Upper lobe of left lung (tissue), 6 donors: ENCODE measurements at regions not wholly inside any gene's neighbourhood (a gene's known extent, or its start where the extent isn't known, plus 50 kb on each side); places are given as distances from the start of the nearest gene placed in this dataset.

Source experiments
- ATAC-seq, 2 donors: fragments of 200-7000 bp; cut with Tn5 transposase; one replicate each; pipeline ENCODE4 v1.9.1; 2022; ENCODE audit warnings: mild to moderate bottlenecking in 2 of 2, moderate library complexity in 2 of 2; ENCODE audit not compliant: low FRiP score in 2 of 2
- DNase-seq, 2 donors: peaks; one replicate each; pipeline ENCODE4 v3.0.0-alpha.2; 2019 to 2020
- H3K27ac ChIP-seq, 4 donors: fragments of 200-600 bp; sonication (generic); one replicate each; pipeline ENCODE4 v1.5.1; 2016 to 2019
- H3K27me3 ChIP-seq, 4 donors: fragments of 200-600 bp; sonication (generic); one replicate each; pipeline ENCODE4 v1.5.1; 2017 to 2019
- H3K36me3 ChIP-seq, 4 donors: fragments of 200-600 bp; sonication (generic); one replicate each; pipeline ENCODE4 v1.5.1; 2016 to 2019
- H3K4me1 ChIP-seq, 4 donors: fragments of 200-600 bp; sonication (generic); one replicate each; pipeline ENCODE4 v1.5.1; 2018 to 2019
- H3K4me3 ChIP-seq, 4 donors: fragments of 200-600 bp; sonication (generic); one replicate each; pipeline ENCODE4 v1.5.1; 2017 to 2019; ENCODE audit warnings: mild to moderate bottlenecking in 2 of 4, moderate library complexity in 1 of 4
- H3K9me3 ChIP-seq, 4 donors: fragments of 200-600 bp; sonication (generic); one replicate each; pipeline ENCODE4 v1.5.1; 2018 to 2019
- CTCF ChIP-seq, 6 experiments: fragments of 450-650 bp in 4 of 6; fragments of 200-600 bp in 2 of 6; sonication (generic) in 2 of 6; IDR thresholded peaks; one replicate each; pipeline ENCODE4 v1.5.1; 2016 to 2019; ENCODE audit warnings: antibody characterized with exemption in 6 of 6
- EP300 ChIP-seq, 4 donors: sonication (generic); formaldehyde crosslinking; IDR thresholded peaks; one replicate each; pipeline ENCODE4 v1.5.1; 2017; ENCODE audit warnings: antibody characterized with exemption in 4 of 4, control low read depth in 2 of 4
- POLR2A ChIP-seq, 4 donors: fragments of 450-650 bp; IDR thresholded peaks; one replicate each; pipeline ENCODE4 v1.5.1; 2016 to 2017; ENCODE audit warnings: antibody characterized with exemption in 4 of 4, mild to moderate bottlenecking in 2 of 4
- POLR2AphosphoS5 ChIP-seq, 2 donors: sonication (generic); formaldehyde crosslinking; IDR thresholded peaks; one replicate each; pipeline ENCODE4 v1.5.1; 2017; ENCODE audit warnings: antibody characterized with exemption in 2 of 2
- WGBS, 2 donors: methylation state at CpG; one replicate each; pipeline ENCODE4 v1.1.5; 2017 to 2018; 5-methylcytosine and 5-hydroxymethylcytosine counted together
- donor health status: DM: no; HTN: no; CAD: no; lungs with moderate emphysema.
- donor health status: DM: no; HTN: yes; CAD: no; lungs with severe emphysema.

- Histone ChIP-seq H3K27ac (no peak overlapping the region), H3K4me3 (no peak overlapping the region), H3K36me3 (no peaks in the 10 kb centered on the region), H3K9me3 (no peaks in the 10 kb centered on the region), H3K27me3 (no peaks in the 10 kb centered on the region), H3K4me1 (no peaks in the 10 kb centered on the region)
- DNase-seq (no peak), ATAC-seq (no peak)
- 90 to 92% methylated on average over 3 of the region's 3 CpGs for WGBS, 2 donors
- no peak for TF ChIP-seq CTCF (IDR thresholded peaks at IDR 0.05)
- no peak for TF ChIP-seq EP300 (IDR thresholded peaks at IDR 0.05)
- TF ChIP-seq POLR2A (IDR thresholded peaks at IDR 0.05), result no peak
- TF ChIP-seq POLR2AphosphoS5 (IDR thresholded peaks at IDR 0.05), result no peak
Measured at GRCh38 chr2:147488472-147488871, 356.4 kb upstream of the ACVR2A start.

- TF ChIP-seq POLR2A (IDR thresholded peaks at IDR 0.05) (no peak), POLR2AphosphoS5 (IDR thresholded peaks at IDR 0.05) (no peak), EP300 (IDR thresholded peaks at IDR 0.05) (no peak), CTCF (IDR thresholded peaks at IDR 0.05) (no peak)
- whole genome bisulfite sequencing, 2 donors, result 91 to 94% methylated on average over 2 of the region's 2 CpGs
Measured at GRCh38 chr2:147487978-147488289, 356.9 kb upstream of the ACVR2A start.

GRCh38 chr2:147487286-147487977 is 357.4 kb upstream of the ACVR2A start:
- no peak overlapping the region for H3K4me3 ChIP-seq
- TF ChIP-seq POLR2A (IDR thresholded peaks at IDR 0.05) (no peak), POLR2AphosphoS5 (IDR thresholded peaks at IDR 0.05) (no peak), EP300 (IDR thresholded peaks at IDR 0.05) (no peak), CTCF (IDR thresholded peaks at IDR 0.05) (no peak)
- H3K27ac ChIP-seq, result no peak overlapping the region
- no peaks in the 10 kb centered on the region for H3K36me3 ChIP-seq
- ATAC-seq, result no peak
- no peaks in the 10 kb centered on the region for H3K4me1 ChIP-seq
- H3K27me3 ChIP-seq, result no peaks in the 10 kb centered on the region
- DNase-seq, result no peak
- WGBS, 2 donors, result 65 to 72% methylated on average over 3 of the region's 3 CpGs
- H3K9me3 ChIP-seq, result no peaks in the 10 kb centered on the region

More at GRCh38 chr2:147487978-147488289, 356.9 kb upstream of the ACVR2A start:
- no peak for ATAC-seq
- Histone ChIP-seq H3K27me3 (no peaks in the 10 kb centered on the region), H3K9me3 (no peaks in the 10 kb centered on the region), H3K27ac (no peak overlapping the region), H3K36me3 (no peaks in the 10 kb centered on the region), H3K4me3 (no peak overlapping the region), H3K4me1 (no peaks in the 10 kb centered on the region)
- no peak for DNase-seq

GRCh38 chr2:147485210-147485851 is 359.5 kb upstream of the ACVR2A start:
- DNase-seq, result no peak

More at GRCh38 chr2:147485210-147485851, 359.5 kb upstream of the ACVR2A start:
- Histone ChIP-seq H3K27ac (no peak overlapping the region), H3K9me3 (no peaks in the 10 kb centered on the region), H3K36me3 (no peaks in the 10 kb centered on the region), H3K27me3 (no peaks in the 10 kb centered on the region), H3K4me3 (no peak overlapping the region), H3K4me1 (no peaks in the 10 kb centered on the region)
- TF ChIP-seq POLR2A (IDR thresholded peaks at IDR 0.05), result no peak
- TF ChIP-seq POLR2AphosphoS5 (IDR thresholded peaks at IDR 0.05), result no peak
- no peak for TF ChIP-seq EP300 (IDR thresholded peaks at IDR 0.05)
- no peak for TF ChIP-seq CTCF (IDR thresholded peaks at IDR 0.05)
- ATAC-seq, result no peak
